IPS-11a (cell line): ENCODE measurements at regions not wholly inside any gene's neighbourhood (a gene's known extent, or its start where the extent isn't known, plus 50 kb on each side); places are given as distances from the start of the nearest gene placed in this dataset.

Source experiments
- H3K4me3 ChIP-seq: one replicate; pipeline ENCODE4 v1.5.1; 2013; ENCODE audit warnings: low read depth, low read length, control low read depth

DNA sequence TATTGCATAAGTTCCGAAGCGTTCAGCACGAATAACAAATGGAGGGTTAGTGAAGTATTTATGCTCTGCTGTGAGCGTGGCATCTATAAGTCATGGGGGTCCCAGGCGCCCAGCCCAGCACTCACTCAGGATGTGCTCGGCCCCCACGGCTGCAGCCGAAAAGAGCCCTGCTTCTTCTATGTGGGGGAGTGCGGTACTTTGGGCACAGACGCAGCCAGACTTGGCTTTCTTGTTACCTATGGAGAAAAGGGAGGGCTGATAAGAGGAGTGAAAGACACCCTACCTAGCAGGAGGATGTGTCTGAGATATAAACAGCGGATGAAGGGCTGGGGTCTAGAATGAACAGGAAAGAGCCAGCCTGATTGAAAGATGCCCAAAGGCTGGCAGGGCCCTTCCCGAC, 51.4 kb downstream of the MRPL36 start:
- no peak overlapping the region for H3K4me3 ChIP-seq

DNA sequence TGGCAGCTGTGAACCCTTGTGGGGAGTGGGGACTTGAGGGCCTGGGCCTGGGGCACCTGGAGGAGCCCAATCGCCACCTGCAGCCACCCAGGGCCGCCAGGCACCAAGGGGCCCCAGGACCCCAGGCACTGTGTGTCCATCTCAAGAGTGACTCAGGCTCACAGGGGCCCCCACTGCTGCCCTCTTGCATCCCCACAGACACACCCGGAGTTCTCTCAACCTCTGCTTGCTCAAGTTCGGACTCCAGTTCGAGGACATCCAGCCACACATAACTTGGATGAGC, 51.9 kb downstream of the MRPL36 start:
- H3K4me3 ChIP-seq: no peak overlapping the region

DNA sequence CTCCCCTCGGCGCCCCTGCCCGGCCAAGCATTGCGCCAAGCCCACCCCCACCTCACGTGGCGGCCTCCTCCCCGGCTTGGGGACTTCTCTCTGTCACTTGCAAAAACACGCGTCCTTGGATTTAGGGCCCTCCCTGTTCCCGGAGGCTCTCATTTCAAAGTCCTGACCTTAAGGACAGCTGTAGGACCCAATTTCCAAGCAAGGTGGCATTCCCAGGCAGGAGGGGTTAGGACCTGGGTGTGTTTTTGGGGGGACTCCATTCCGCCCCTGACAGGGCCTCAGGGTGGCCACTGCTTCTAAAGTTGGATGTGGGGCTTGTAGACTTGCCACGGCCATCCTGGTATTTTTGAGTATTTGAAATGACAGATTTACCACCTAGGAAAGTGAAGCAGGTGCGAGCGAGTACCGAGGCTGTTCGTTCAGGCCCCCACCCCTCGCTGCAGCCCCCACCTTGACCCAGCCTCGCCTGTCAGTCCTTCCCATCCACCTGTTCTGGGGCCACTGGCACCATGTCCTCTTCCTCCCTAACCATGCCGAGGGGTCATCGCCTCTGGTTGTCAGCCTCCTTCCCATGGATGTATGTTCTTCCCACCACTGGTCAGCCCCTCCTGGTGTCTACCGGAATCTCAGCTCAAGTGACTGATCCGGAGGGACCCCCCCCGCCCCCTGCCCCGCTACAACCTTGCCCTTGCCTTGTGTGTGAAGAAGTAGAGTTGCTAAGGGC, 52.4 kb downstream of the MRPL36 start:
- no peak overlapping the region for H3K4me3 ChIP-seq

DNA sequence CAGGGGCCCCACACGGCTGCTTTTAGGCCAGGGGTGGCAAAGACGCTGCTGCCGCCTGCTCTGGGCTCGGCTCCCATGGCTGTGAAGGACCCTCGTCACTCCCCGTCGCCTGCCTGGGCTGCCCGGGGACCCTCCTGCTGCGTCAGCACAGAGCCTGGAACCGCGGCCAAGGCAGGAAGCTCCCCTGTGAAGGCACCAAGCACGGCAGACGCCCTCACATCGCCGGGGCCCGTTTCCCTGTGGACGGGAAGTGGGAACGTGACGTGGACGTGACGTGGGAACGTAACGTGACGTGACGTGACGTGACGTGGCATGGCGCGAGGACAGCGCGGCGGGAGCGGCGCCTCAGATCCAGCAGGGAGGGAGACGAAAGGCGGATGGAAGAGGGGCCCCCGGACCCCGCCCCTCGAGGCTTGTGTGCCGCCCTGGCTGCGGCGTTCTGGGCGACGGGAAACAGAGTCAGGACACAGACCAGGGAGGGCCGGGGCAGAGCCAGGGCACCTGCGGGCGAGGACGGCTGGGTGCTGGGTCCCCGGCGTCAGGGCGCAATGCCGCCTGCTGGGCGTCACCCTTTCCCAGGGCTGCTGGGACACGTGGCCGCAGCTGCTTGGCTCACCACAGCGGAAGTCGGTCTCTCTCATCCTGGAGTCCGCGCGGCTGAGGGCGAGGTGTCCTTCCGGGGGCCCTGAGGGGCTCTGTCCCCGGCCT, 53.1 kb downstream of the MRPL36 start:
- no peak overlapping the region for H3K4me3 ChIP-seq

DNA sequence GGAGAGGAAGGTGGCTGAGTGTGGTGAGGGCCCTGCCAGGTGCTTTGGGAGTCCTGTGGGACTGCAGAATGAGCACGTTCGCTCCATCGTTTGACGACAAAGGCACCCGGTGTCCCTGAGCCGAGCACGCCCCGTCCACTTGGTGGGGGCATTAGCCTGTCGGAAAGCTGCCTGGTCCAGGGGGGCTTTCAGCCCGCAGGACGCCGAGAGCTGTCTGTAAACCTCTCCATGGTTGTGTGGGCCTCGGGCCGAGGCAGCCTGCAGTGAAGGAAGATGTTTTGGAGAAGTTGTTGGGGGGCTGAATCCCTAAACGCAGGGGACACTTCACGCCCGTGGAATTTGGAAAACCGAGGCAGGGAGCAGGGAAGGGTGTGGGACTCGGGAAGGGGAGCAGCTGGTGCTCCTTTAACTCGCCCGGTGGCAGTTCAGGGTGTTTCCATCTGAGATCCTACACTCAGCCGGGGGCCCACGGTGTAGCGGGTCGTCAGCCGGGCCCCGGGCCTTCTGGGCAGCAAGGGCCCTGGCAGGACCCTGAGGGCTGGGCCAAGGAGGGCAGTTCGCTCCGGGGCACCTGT, 53.8 kb downstream of the MRPL36 start:
- no peak overlapping the region for H3K4me3 ChIP-seq

DNA sequence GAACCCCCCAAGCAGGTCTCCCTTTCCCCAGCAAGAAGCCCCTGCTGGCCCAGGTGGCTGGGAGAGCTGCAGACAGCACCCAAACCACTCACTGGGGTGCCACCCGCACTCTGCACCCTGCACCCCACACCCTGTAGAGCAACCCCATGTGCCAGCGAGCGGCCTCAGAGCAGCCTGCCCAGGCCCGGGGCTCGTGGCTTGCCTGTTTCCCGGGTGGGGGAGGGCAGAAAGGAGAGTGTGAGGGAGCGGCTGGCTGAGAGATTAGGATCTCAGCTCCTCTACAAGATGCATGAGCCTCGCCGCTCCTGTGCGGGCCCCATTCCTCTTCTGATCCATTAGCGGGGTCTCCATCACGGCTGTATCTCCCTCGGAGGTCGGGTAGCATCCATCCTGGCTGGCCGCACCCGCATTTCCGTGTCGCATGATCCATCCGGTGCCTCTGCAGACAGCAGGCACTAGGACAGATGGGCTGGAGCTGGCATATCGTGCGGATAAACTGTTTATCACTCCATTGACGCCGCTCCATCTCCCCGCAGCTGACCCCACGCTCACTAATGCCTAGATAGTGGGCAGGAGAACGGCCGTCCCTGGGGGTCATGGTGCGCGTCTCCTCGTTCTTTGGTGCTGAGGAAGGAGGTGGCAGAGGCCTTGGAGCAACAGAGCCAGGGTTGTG, 54.4 kb downstream of the MRPL36 start:
- no peak overlapping the region for H3K4me3 ChIP-seq

DNA sequence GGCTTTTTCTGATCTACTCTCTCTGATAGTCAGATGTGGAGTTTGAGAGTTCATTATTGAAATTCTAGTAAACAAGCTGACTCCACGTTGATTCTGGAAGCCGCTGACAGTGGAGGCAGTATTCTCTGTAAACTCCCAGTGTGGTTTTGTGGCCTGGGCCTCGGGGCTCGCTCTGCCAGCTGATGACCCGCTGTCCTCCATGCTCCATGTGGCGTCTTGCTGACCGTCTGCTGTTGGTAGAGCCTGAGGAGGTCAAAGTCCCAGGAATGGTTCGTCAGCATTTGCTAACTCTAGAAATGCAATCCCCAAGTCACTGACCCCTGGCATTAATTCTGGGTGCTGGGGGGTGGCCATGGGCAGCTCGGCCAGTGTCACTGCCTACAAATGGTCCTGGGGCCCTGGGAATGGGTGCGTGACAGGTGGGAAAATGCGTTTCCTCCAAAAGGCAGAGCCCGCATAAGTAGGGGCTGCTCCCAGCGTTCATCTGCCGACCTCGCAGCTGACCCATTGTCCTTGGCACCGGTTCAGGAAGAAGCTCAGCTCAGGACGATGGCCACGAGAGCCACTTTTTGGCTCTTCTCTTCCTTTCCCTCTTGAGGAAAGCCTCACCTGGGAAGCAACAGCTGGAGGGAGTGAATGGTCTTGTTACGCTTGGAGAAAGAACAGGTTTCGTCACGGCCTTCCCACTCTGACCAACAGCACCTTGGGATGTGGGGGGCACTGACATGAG, 55.1 kb downstream of the MRPL36 start:
- H3K4me3 ChIP-seq: no peak overlapping the region

DNA sequence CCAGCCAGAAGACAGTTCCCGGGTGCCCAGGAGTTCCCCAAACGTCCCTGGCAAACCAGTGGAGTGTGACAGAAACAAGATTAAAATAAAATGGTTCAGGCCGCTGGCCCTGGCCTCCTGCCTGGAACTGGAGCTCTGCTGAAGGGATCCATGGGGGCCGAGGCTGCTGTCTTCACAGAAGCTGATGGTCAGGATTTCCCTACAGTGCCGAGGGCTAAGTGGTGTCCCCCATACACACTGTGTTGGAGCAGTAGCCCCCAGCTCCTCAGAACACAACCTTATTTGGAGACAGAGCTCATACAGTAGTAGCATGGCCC, 55.9 kb downstream of the MRPL36 start:
- H3K4me3 ChIP-seq: no peak overlapping the region

DNA sequence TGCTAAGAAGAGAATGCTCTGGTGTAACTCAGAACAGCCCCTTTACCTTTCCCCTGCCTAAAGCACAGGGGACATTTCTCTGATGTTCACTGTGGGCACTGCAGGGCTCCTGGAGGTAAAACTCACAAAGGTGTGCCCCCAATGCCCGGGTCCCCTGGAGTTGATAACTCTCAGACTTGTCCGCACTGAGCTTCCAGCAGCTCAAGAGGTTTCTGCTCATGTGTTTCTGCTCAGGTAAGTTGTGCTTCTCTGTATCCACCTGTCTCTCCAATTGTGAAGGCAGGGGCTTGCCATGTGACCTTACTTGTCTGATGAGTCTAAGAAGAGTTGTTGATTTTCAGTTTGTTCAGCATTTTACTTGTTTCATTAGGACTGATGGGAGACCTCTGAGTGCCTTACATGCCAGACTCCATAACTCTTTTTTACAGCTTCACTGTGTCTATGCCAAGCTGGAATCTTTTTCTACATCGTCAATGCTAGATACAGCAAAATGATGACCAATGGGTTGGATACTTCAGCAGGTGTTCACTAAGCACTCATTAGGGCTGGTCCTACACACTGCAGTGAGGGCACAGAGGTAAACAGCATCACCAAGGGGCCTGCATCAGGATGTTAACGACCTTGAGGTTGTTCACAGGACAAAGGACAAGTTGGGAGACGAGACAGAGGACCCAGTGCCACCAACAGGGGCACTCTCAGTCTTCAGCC, 56.4 kb downstream of the MRPL36 start:
- H3K4me3 ChIP-seq: no peak overlapping the region

DNA sequence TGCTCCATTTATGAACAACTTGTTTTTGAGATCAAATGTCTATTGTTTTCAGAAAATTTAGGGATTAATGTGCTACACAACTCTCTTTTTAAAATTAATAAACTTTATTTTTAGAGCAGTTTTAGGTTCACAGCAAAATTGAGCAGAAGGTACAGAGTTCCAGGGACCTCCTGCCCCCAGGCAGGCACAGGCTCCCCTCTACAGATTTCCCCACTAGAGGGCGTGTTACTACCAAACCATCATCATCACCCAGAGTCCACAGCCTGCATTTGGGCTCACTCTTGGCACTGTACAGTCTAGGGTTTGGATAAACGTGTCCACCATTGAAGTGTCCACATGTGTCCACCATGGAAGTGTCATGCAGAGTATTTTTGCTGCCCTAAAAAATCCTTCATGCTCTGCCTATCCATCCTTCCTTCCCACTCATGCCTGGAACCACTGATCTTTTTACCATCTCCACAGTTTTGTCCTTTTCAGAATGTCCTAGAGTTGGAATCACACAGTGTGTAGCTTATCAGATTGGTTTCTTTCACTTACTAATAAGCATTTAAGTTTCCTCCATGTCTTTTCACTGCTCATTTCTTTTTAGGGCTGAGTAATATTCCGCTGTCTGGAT, 61.7 kb downstream of the MRPL36 start:
- no peak overlapping the region for H3K4me3 ChIP-seq

DNA sequence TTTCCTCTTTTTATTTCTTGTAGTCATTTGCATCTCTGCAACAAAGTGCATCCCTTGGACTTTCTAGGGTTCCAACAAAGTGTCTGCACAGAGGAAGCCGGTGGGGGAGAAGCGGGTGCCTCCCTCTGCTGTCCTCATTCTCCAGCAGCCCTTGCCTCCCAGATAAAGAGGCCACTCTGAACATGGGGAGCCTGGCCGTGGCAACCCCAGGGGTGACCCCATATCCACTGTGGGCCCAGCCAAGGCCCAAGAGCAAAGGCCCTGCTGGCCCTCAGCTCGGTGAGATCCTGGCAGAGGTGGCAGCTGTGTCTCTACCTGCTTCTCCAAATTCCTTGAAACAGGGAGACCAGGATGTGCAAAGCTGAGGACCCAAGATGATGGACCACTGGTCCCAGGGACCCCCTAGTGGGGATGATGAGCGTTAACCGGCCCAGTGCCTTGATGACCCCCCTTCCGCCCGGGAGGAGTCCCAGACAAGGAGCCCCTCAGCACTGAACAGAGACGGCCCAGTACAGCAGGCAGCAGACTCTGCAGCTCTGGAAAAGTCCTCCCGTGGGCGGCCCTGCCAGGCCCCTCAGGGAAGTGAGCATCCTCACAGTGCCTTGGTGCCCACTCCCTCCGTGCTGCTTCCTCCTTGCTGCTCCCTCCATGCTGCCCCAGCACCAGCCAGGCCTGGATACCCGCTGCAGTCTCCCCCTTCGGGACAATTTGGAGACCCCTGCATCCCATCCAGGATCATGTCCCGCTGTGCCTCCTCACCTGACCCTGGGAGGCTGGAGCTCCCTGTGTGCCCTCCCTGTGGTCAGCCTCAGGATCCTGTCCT, 62.5 kb downstream of the MRPL36 start:
- no peak overlapping the region for H3K4me3 ChIP-seq

DNA sequence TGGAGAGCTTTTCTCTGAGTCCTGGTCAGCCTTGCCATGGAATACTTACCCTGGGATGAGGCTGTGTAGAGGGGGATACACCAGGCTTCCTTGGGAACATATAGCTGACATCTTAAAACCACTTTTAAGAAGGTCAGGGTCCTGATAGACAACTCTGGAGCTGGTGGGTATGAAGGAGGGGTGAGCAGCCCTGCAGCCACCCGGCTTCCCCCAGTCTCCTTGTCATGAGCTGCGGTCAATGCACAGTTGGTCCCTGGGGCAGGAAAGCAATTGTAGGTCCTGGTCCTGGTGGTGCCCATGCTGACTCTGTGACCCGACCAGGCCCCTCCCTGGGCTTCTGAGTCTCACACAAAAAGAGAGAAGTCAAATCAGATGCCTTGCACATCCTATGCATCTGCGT, 63.6 kb downstream of the MRPL36 start:
- no peak overlapping the region for H3K4me3 ChIP-seq

DNA sequence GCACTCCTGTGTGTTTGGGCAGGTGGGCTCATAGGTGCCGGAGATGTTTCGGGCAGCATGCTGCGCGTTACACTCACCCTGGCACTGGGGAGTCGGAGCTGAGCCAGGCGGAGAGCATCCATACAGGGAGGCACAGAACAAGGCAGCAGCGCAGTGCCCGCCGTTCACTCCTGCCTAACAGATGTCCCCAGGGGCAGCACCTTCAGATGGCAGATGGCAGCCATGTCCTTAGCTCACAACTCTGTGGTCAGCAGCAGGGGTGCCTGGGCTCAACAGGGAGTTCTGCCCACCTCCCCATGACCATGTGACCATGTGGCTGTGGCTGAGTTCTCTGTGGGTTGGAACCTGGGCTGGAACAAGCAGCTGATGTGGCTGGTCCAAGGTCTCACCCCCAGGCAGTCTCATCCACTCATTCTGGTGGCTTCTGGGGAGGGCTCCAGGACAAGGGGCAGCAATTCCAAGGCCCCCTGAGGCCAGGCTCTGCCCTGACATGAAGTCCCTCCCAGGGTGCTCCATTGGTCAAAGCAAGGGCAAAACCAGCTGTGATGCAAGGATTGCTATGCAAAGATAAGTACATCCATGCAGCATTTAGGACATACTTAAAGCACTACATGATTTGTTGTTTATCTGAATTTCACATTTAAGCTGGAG, 64.2 kb downstream of the MRPL36 start:
- H3K4me3 ChIP-seq: no peak overlapping the region

DNA sequence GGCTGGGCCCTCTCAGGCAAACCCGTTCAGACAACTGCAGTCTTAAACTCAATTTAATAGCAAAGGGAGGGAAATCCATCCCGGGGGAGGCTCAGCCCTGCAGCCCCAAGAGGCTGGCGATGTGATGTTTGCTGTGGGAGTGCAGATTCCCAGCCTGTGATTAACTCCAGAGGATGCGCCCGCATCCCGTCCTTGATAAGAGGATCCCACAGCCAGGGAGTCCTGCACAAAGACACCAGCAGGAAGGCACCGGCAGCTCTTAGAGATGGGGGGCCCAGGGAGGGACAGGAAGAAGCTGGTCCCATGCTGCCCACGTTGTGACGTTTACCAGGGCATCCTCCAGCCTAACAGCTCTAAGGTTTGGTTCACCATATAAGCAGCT, 64.7 kb downstream of the MRPL36 start:
- no peak overlapping the region for H3K4me3 ChIP-seq

DNA sequence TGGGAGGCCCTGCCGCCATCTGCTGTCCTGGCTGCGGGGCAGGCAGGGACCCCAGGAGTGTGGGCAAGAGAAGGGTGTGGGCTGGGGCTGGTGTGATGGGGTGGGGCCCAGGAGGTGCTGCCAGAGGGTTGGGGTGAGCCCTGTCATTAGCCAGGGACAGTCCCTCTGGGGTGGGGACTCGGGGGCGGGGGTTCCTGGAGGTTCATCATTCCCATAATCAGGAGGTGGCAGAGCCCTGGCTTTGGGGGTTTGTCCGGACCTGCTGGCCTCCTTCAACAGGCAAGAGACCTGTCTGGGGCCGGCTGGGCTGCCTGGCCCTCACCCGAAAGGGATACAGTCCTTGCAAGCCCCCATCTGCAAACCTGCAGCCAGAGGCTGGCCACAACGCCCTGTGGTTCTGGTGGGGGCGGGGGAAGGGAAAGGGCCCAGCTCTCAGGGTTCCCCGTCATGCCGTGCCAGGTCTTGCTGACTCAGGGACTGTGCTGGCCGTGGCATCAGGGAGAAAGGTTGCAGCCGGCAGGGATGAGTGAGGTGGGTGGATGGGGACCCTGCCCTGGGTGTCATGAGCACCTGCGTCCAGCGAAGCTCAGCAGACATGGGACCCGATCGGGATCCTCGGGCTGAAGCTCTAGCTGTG, 65.2 kb downstream of the MRPL36 start:
- H3K4me3 ChIP-seq: no peak overlapping the region

DNA sequence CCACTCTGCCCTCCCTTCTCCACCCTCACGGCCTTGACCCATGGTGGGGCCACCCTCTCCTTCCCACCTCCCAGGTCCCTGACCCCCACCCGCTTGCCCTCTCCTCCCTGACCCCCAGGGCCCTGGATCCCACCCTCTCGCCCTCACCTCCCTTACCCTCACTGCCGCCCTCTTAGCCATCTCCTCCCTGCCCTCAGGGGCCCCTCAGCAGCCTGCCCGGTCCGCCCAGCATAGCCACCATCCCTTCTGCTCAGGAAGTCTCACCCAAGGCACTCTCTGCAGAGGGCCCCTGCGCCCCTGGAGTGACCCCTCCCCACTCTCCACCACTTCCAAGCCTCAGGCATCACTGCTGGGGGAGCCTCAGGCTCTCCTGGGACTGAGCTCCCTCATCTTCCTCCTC, 66.3 kb downstream of the MRPL36 start:
- no peak overlapping the region for H3K4me3 ChIP-seq

DNA sequence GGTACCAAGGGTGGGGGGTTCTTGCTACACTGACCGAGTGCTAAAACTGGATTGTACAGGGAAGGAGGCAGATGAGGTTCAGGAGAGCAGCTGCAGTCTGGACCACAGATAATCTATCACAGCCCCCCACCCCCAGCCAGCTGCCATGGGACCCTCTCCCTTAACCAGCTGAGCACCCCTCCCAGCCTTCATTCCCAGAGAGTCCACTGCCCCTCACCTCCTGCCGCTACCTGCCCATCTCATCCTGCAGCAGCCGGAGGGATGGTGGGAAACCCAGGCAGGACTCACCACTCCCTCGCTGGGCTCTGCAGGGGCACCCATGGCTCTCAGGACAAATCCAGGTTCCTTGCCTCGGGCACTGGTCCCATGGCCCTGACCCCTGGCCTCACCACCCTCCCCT, 66.7 kb downstream of the MRPL36 start:
- H3K4me3 ChIP-seq: no peak overlapping the region

DNA sequence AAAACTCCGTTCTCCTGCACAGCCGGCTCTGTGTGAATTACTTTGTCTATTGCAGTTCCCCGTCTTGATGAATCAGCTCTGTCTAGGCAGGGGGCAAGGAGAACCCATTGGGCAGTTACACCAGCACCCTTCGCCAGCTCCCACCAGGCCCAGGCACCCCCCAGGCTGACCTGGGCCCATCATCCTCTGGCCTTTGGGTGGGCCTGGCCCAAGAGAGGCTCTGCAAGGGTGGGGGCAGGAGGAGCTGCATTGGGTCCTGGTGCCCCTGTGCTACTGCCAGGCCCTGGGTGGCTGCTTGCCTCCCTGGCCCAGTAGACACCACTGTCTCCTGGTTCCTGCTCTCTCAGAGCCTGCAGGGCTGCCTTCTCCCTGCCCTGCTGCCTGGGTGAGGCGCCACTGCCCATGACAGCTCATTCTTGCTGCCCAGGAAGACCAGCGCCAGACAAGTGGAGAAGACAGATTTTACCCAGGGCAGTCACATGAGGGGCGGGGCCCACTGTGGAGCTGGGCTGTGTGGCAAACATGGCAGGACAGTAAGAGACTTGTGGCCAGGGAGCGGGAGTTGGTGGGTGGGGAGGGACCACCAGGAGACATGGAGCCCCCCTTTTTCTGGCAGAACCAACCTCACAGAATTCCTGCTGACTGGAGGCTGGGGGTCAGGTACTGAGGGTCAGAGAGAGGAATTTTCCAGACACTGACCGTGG, 67.2 kb downstream of the MRPL36 start:
- H3K4me3 ChIP-seq: no peak overlapping the region
